ENCODE measurements at regions not wholly inside any gene's neighbourhood (a gene's known extent, or its start where the extent isn't known, plus 50 kb on each side); places are given as distances from the start of the nearest gene placed in this dataset.

DNA sequence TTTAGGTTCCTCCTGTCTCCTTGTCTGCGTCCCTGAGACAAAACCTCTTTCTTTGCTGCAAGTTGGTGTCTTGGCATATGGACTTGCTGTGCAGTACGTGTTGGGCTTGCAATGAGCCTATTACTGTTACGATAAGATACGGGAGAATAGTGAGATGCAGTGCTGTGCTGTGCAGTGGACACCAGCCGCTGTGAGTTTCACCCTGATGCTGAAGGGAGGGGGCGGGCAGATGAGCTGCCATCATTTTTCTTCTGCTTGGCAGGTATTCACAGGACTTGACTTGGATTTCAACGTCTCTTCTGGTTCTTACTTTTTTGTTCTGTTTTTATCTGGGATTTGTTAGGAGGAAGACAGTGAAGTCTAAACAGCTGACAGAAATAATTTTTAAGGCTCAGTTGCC is 257.1 kb upstream of the PITRM1 start:
- Mint-ChIP-seq H3K4me3 (no peak overlapping the region), H3K27ac (no peak overlapping the region), H3K9me3 (peaks cover 2 to 13% (median 3%) of the 10 kb centered on the region in 3 donors), H3K36me3 (peaks cover under 1% of the 10 kb centered on the region), H3K27me3 (peaks cover 15% of the 10 kb centered on the region), H3K4me1 (peaks cover 0 to 12% (median 1%) of the 10 kb centered on the region in 3 donors)

DNA sequence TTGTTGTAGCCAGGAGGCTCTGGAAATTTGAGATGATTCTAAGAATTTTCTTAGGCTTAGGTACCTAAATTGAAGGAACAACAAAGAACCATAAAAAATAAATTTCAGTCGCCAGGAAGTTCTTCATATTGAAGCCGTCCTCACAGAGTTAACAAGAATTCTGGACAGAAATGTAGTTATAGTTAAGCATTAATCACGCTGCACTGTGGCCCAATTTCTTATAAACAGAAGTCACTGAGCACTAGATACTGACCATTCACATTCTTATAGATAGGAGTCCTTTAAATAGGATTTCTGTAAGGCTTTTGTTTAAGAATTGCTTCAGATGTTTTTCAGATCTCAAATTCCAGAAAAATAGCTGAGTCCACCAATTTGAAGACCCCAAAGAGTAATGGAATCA is 256.2 kb upstream of the PITRM1 start:
- Mint-ChIP-seq H3K4me1 (peaks cover 0 to 14% (median 1%) of the 10 kb centered on the region in 3 donors), H3K27ac (no peak overlapping the region), H3K27me3 (peaks cover 21% of the 10 kb centered on the region), H3K9me3 (peaks cover 2 to 13% (median 3%) of the 10 kb centered on the region in 3 donors), H3K36me3 (peaks cover 2% of the 10 kb centered on the region), H3K4me3 (no peak overlapping the region)

DNA sequence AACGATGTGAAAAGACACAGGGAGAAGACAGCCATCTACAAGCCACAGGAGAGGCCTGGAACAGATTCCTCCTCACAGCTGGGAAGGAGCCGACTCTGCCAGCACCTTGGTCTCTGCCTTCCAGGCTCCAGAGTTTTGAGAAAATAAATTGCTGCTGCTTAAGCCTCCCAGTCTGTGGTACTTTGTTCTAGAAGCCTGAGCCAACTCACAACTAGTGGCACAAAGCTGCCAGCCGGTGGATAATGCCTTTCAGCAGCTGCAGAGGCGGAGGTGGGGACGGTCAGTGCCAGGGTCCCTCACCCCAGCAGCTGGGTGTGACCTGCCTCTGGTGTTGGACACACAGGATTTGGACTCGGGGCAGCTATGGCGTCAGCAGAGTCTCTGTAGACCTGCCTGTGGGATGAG is 255.4 kb upstream of the PITRM1 start:
- H3K27ac Mint-ChIP-seq, result no peak overlapping the region
- H3K4me1 Mint-ChIP-seq, result peaks cover 0 to 14% (median 1%) of the 10 kb centered on the region in 3 donors
- peaks cover 2 to 13% (median 4%) of the 10 kb centered on the region in 3 donors for H3K9me3 Mint-ChIP-seq
- no peak overlapping the region for H3K4me3 Mint-ChIP-seq
- H3K27me3 Mint-ChIP-seq, result peaks cover 28% of the 10 kb centered on the region
- peaks cover 2% of the 10 kb centered on the region for H3K36me3 Mint-ChIP-seq

DNA sequence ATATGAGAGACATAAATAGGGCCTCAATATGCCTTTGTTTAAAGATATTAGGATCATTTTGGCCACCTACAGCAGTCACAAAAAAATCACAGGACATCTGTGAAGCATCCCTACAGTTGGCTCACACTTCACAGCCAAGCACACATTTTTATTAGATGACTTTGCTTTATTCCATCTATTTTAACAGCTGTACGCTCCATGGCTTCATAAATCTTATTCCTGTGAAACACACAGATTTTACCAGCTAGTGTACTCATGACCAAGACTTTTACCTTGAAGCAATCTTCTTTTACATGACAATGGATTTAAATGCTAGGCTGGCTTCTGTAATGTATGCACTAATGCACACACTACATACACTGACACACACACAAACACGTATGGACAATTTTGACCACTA is 254.8 kb upstream of the PITRM1 start:
- Mint-ChIP-seq H3K4me3 (no peak overlapping the region), H3K27me3 (peaks cover 28% of the 10 kb centered on the region), H3K4me1 (peaks cover 0 to 14% (median 1%) of the 10 kb centered on the region in 3 donors), H3K9me3 (peaks cover 2 to 13% (median 4%) of the 10 kb centered on the region in 3 donors), H3K27ac (no peak overlapping the region), H3K36me3 (peaks cover 2% of the 10 kb centered on the region)

DNA sequence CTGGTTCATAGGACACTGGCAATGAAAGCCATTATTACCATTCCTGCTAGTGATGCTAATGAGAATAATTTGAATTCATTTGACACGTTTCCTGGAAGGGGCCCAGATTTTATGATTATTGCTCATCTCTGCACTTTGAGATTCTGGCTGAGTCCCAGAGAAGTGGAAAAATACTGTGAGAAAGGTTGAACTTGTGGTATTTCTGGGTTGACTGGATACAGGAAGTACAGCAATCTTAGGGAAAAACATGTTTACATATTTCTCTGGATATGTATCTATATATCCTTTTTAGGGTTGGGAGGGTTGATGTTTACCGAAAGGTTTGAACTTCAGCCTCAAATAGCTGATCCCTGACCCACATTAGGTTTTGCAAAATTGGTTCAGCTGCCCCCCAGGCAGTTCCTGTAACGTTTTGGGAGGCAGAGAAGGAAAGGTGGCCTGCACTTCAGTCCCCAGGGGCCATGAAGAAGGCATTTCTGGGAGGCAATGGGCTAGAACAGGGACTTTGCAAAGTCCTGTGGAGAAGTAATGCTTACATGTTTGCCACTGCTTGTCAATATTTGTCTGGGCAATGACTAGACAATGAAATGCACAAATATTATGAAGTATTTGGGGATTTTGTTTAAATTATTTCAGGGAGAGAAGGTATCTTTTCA is 253.7 kb upstream of the PITRM1 start:
- peaks cover 2 to 13% (median 4%) of the 10 kb centered on the region in 3 donors for H3K9me3 Mint-ChIP-seq
- H3K27me3 Mint-ChIP-seq, result peaks cover 28% of the 10 kb centered on the region
- peaks cover 2% of the 10 kb centered on the region for H3K36me3 Mint-ChIP-seq
- peaks cover 0 to 14% (median 1%) of the 10 kb centered on the region in 3 donors for H3K4me1 Mint-ChIP-seq
- no peak overlapping the region for H3K27ac Mint-ChIP-seq
- no peak overlapping the region for H3K4me3 Mint-ChIP-seq

DNA sequence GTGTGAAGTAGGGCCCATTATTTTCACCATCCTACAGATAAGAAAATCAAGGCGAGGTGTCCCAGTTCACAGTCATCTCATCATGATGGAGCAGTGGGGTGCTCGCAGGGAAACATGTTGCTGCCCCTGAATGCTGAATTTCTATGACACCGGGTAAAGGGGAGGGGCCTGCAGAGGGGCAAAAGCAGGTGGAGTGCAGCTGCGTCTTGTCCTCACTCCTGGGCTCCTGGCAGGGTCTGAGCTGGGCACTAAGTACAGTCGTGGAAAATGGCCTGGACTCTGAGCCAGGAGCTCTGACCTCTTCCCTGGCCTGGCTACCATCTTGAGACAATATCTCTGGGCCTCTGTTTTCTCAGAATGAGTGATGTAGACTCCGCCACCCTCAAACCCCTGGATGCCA is 253.1 kb upstream of the PITRM1 start:
- Mint-ChIP-seq H3K36me3 (peaks cover 2% of the 10 kb centered on the region), H3K27me3 (peaks cover 30% of the 10 kb centered on the region)

DNA sequence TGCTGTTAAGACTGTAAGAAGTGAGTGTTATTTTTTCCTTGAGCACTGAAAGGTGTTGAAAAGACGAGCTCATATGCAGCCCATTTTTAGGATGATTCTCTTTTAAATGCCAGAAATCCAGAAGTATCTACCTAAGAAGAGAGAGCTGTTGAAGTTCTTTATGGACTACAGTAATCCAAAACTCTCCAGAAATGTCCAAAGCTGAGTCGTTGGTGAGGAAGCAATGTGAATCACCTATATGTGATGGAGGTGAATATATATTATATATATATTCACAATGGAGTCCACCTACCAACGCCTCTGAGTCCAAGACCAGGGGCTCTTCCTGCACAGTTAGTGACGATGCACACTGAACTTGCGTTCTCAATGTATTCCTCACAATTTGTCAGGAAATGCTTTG is 252.7 kb upstream of the PITRM1 start:
- H3K4me3 Mint-ChIP-seq, result no peak overlapping the region
- peaks cover 0 to 5% (median 2%) of the 10 kb centered on the region in 3 donors for H3K9me3 Mint-ChIP-seq
- H3K27ac Mint-ChIP-seq, result no peak overlapping the region
- H3K36me3 Mint-ChIP-seq, result peaks cover 2% of the 10 kb centered on the region
- H3K4me1 Mint-ChIP-seq, result peaks cover 0 to 13% (median 3%) of the 10 kb centered on the region in 3 donors
- peaks cover 35% of the 10 kb centered on the region for H3K27me3 Mint-ChIP-seq

More for the DNA sequence above, 253.1 kb upstream of the PITRM1 start:
- H3K4me1 Mint-ChIP-seq, result peaks cover 0 to 13% (median 2%) of the 10 kb centered on the region in 3 donors
- H3K27ac Mint-ChIP-seq, result no peak overlapping the region
- H3K9me3 Mint-ChIP-seq, result peaks cover 0 to 9% (median 4%) of the 10 kb centered on the region in 3 donors
- H3K4me3 Mint-ChIP-seq, result no peak overlapping the region

DNA sequence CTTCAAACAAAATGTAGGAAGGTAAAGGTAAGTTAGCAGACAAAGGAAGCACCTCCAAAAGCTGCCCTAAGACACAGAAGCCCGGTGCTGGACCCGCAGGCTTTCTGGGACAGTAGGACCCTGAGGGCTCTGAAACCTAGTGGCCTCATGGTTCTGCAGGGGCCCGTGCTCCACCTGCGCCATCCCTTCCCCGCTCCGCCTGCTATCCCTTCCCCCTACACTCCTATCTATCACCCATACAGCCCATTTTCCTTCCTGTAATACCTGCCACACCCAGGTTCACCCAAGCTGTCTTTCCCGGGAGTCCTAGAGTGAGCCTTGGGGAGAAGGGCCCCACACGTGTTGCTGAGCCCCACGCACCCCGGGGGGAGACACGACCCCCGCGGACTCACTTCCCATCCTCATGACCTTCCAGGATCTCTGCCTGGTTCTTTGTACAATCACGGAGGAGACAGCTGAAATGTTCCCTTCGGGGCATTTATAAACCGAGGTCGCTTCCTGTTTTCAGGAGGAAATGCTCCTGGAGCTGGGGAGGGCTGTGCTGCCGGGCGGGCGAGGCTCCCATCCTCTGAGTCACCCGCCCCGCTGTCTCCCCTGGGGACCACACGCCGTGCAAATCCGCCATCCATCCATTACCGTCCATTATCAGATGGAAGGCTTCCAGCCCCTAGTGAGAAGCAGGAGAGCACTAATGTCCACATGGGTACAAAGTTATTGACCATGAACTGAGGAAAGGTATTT is 251.7 kb upstream of the PITRM1 start:
- no peak overlapping the region for H3K4me3 Mint-ChIP-seq
- peaks cover 0 to 13% (median 3%) of the 10 kb centered on the region in 3 donors for H3K4me1 Mint-ChIP-seq
- H3K27ac Mint-ChIP-seq, result no peak overlapping the region
- H3K9me3 Mint-ChIP-seq, result peaks cover 0 to 2% (median 0%) of the 10 kb centered on the region in 3 donors
- H3K36me3 Mint-ChIP-seq, result peaks cover 2% of the 10 kb centered on the region
- H3K27me3 Mint-ChIP-seq, result peaks cover 37% of the 10 kb centered on the region

DNA sequence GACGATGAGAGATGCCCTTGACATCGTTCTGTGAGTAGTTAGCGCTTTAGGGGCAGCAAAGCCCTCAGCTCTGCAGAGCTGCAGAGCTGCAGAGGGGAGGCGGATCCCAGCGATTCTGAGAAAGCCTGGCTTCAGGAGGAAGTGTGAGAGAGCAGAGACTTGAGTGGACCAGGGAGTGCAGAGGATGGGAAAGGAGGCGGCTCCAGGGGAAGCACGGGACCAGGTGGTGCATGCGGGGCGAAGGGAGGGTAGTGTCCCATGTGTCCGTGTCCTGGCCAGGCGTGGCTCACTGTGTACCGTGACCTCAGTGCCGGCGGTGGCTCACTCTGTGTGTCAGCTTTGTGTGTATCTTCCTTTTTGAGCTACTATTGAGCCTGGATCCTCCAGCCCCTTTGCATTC is 250.8 kb upstream of the PITRM1 start:
- Mint-ChIP-seq H3K4me1 (peaks cover 0 to 13% (median 3%) of the 10 kb centered on the region in 3 donors), H3K27ac (no peak overlapping the region), H3K9me3 (peaks cover 0 to 2% (median 0%) of the 10 kb centered on the region in 3 donors), H3K4me3 (no peak overlapping the region), H3K27me3 (peaks cover 35% of the 10 kb centered on the region), H3K36me3 (peaks cover 2% of the 10 kb centered on the region)

DNA sequence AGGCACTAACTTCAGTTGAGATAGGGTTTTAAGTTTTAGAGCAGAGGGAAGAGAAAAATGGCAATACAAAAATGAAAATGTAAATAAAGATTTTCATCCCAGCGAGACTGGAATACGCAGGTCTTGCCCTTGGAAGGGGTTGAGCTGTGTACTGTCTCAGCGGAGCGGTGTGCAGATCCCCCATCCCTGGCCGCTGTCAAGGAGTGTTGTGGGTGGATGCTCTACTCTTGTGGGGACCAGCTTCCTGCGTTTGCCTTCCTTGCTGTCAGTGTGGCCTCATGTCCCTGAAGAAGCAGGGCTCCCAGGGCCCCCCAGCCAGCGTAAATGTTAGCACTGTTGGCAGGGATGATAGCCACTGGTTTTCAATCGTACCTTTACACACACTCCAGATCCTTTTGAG is 249.7 kb upstream of the PITRM1 start:
- peaks cover 0 to 13% (median 3%) of the 10 kb centered on the region in 3 donors for H3K4me1 Mint-ChIP-seq
- no peak overlapping the region for H3K4me3 Mint-ChIP-seq
- H3K27me3 Mint-ChIP-seq, result peaks cover 35% of the 10 kb centered on the region
- peaks cover 0 to 2% (median 0%) of the 10 kb centered on the region in 3 donors for H3K9me3 Mint-ChIP-seq
- H3K27ac Mint-ChIP-seq, result no peak overlapping the region
- H3K36me3 Mint-ChIP-seq, result peaks cover 2% of the 10 kb centered on the region

DNA sequence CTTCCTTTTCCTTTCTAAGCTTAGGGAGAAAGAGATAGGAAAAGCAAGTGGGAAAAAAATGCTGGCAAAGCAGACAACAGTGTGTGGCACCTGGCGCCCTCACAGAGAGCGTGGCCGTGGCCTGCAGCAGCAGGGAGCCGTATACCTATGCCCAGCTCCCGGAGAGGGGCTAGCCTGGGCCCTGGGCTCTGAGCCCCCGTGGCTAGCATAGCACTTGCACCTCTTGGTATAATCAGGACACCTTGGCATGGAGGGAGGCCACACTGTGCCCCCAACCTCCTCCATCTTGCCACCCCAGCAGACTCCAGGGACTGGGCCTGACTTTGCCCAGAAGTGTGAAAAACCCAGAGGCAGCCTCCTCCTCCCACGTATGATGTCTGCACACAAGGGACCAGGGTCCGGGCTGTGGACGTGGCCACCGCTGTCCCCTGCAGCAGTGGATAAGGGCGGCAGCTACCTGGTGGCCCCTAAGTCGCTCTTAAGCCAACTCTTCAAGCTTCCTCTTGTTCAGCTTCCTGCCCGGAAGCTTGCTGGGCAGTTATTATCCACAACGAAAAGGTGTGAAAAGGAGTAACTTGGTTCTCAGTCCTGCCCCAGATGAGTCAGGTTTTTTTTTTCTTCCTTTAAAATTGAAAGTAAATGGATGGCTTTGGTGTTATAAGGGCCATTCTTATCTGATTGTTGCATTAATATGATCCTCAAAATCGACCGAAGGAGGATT is 249.1 kb upstream of the PITRM1 start:
- H3K4me3 Mint-ChIP-seq, result no peak overlapping the region

DNA sequence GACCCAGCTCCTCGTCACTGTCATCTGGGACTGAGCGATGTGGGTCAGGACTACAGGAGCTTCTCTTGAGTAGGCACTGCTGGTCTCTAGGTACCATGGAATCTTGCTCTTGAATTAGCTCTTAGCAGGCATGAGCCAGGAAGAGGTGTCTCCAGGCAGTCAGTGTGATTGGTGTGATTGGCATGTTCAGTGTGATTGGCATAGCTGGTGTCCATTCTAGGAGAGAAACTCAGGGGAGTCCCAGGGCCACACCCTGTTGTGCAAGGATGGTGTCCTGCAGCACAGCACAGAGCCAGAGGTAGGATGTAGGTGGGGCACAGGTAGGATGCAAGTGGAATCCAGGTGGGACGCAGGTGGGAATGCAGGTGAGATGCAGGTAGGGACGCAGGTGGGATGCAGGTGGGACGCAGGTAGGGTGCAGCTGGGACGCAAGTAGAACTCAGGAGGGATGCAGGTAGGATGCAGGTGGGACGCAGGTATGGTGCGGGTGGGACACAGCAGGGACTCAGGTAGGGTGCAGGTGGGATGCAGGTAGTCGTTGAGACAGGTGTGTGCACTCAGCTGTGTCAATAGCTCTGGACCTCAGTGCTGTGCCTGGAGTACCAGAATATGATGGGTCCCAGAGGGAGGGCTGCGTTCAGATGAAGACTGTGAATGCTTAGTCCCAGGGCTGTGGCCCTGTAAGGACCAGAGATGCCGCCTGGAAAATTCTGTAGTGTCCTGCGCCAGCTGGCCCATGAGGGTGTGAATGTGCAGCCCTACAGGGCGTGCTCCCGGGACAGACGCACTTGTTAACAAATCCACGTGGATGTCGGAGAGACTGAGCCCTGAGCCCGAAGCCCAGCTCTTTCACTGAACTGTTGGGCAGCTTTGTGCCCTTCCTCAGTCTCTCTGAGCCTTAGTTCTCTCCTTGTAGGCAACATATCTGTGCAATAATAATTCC is 248.2 kb upstream of the PITRM1 start:
- H3K9me3 Mint-ChIP-seq, result peaks cover 0 to 2% (median 0%) of the 10 kb centered on the region in 3 donors
- H3K36me3 Mint-ChIP-seq, result peaks cover 2% of the 10 kb centered on the region
- peaks cover 30% of the 10 kb centered on the region for H3K27me3 Mint-ChIP-seq
- H3K27ac Mint-ChIP-seq, result no peak overlapping the region
- H3K4me3 Mint-ChIP-seq, result peak overlapping the region in 1 of 4 donors; percentile 23
- H3K4me1 Mint-ChIP-seq, result peaks cover 0 to 13% (median 3%) of the 10 kb centered on the region in 3 donors

More for the DNA sequence above, 249.1 kb upstream of the PITRM1 start:
- Mint-ChIP-seq H3K36me3 (peaks cover 2% of the 10 kb centered on the region), H3K27me3 (peaks cover 35% of the 10 kb centered on the region), H3K9me3 (peaks cover 0 to 2% (median 0%) of the 10 kb centered on the region in 3 donors), H3K27ac (no peak overlapping the region), H3K4me1 (peaks cover 0 to 13% (median 3%) of the 10 kb centered on the region in 3 donors)

DNA sequence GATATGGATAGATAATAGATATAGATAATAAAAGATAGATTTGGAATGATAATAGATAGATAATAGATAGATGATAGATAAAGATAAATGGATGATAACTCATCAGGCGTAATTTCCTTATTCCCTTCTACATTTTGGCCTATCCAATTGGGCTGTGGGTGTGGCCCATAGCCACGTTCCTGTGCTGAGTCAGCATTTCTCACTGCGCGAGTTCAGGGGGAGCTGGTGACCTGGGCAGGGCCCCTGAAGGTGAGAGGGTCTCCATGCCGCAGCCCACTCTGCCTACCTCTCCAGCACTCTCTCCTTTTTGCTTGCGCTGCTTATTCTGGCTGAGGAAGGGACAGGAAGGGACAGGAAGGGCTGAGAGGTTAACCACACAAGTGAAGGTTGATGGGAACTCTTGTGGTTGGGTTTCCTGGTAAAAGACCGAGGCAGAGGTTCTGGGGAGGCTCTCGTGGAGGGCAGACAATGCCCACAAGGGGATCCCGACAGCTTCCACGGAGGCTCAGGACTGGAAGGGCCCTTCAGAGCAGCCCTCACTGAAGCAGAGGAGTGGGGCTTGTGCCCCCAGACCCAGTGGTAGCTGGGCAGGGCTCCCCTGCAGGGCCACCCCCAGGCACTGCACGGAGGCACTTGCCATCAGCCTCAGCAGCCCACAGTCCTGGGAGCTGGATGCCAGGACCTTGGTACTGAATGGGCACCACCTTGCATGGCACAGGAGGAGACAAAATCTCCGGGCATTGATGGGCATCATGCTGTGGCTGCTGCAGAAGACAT is 247.3 kb upstream of the PITRM1 start:
- Mint-ChIP-seq H3K27me3 (peaks cover 23% of the 10 kb centered on the region), H3K4me3 (no peak overlapping the region)

More for the DNA sequence above, 247.3 kb upstream of the PITRM1 start:
- H3K4me1 Mint-ChIP-seq, result peaks cover 0 to 10% (median 3%) of the 10 kb centered on the region in 3 donors
- no peak overlapping the region for H3K27ac Mint-ChIP-seq
- peaks cover 2% of the 10 kb centered on the region for H3K36me3 Mint-ChIP-seq
- H3K9me3 Mint-ChIP-seq, result peaks cover 0 to 2% (median 0%) of the 10 kb centered on the region in 3 donors
